HEK293 (cell line): ENCODE measurements at regions not wholly inside any gene's neighbourhood (a gene's known extent, or its start where the extent isn't known, plus 50 kb on each side); places are given as distances from the start of the nearest gene placed in this dataset.

Experiments used
- ATF2 ChIP-seq: fragments of 450-650 bp; formaldehyde crosslinking; IDR thresholded peaks from 2 replicates; pipeline ENCODE4 v1.5.1; 2016; ENCODE audit warnings: missing biosample characterization, missing genetic modification characterization, low read depth
- CTCF ChIP-seq: fragments of 450-650 bp; formaldehyde crosslinking; IDR thresholded peaks from 2 replicates; pipeline ENCODE4 v1.5.1; 2016; ENCODE audit warnings: missing biosample characterization, missing genetic modification characterization
- PATZ1 ChIP-seq: fragments of 450-650 bp; formaldehyde crosslinking; IDR thresholded peaks from 2 replicates; pipeline ENCODE4 v1.5.1; 2016; ENCODE audit warnings: missing biosample characterization, missing genetic modification characterization
- PBX3 ChIP-seq: sonication (generic); formaldehyde crosslinking; IDR thresholded peaks from 2 replicates; pipeline ENCODE4 v1.8.1; 2022; ENCODE audit warnings: mild to moderate bottlenecking, moderate library complexity, missing genetic modification reagents
- ZBTB1 ChIP-seq: fragments of 450-650 bp; formaldehyde crosslinking; IDR thresholded peaks from 2 replicates; pipeline ENCODE4 v1.5.1; 2016; ENCODE audit warnings: missing biosample characterization, missing genetic modification characterization
- ZNF114 ChIP-seq: fragments of 450-650 bp; formaldehyde crosslinking; IDR thresholded peaks from 2 replicates; pipeline ENCODE4 v1.5.0; 2017; ENCODE audit warnings: missing biosample characterization, missing genetic modification characterization
- ZNF138 ChIP-seq: fragments of 450-650 bp; formaldehyde crosslinking; IDR thresholded peaks from 2 replicates; pipeline ENCODE4 v1.5.1; 2016; ENCODE audit warnings: missing biosample characterization, missing genetic modification characterization, borderline replicate concordance
- ZNF184 ChIP-seq: fragments of 450-650 bp; IDR thresholded peaks from 2 replicates; pipeline ENCODE4 v1.5.1; 2018; ENCODE audit warnings: missing biosample characterization, mild to moderate bottlenecking, missing genetic modification characterization
- ZNF311 ChIP-seq: fragments of 450-650 bp; formaldehyde crosslinking; IDR thresholded peaks from 2 replicates; pipeline ENCODE4 v1.5.1; 2017; ENCODE audit warnings: missing biosample characterization, missing genetic modification characterization, borderline replicate concordance
- ZNF629 ChIP-seq: fragments of 450-650 bp; formaldehyde crosslinking; IDR thresholded peaks from 2 replicates; pipeline ENCODE4 v1.5.1; 2017; ENCODE audit warnings: missing biosample characterization, missing genetic modification characterization

GRCh38 chr3:82002986-82003642 is 241.7 kb upstream of the GBE1 start:
- TF ChIP-seq PBX3 (CRISPR knock-in tag) = no peak
- no peak for TF ChIP-seq ZBTB1 (tag by site-specific recombination)
- no peak for TF ChIP-seq ZNF311 (tag by site-specific recombination)
- no peak for TF ChIP-seq ZNF138 (tag by site-specific recombination)
- TF ChIP-seq ATF2 (tag by site-specific recombination) = no peak
- TF ChIP-seq CTCF (tag by site-specific recombination) = no peak
- TF ChIP-seq ZNF184 = no peak
- TF ChIP-seq ZNF629 = no peak
- no peak for TF ChIP-seq ZNF114 (tag by site-specific recombination)
- TF ChIP-seq PATZ1 = no peak
